Keratinocyte (primary cell): ENCODE measurements at regions not wholly inside any gene's neighbourhood (a gene's known extent, or its start where the extent isn't known, plus 50 kb on each side); places are given as distances from the start of the nearest gene placed in this dataset.

Experiments used
- DNase-seq: peaks from one replicate; pipeline ENCODE4 v3.0.0-alpha.2; 2011; ENCODE audit warnings: low read depth, missing footprints, low spot score
- FAIRE-seq: peaks from 2 replicates; lab custom pipeline; 2011; peaks lifted over from hg19 to GRCh38; lab: Jason Lieb, UNC
- H2AFZ ChIP-seq: 2 replicates; pipeline ENCODE4 v1.6.0; 2012; ENCODE audit warnings: low read length, control low read depth, inconsistent platforms; ENCODE audit not compliant: control insufficient read depth
- H3K27ac ChIP-seq: 2 replicates; pipeline ENCODE4 v1.5.1; 2011; ENCODE audit warnings: low read length; ENCODE audit not compliant: control insufficient read depth, insufficient read depth
- H3K27me3 ChIP-seq: 3 replicates; pipeline ENCODE4 v1.6.0; 2011; ENCODE audit warnings: low read length; ENCODE audit not compliant: control insufficient read depth, insufficient read depth; ENCODE audit errors: extremely low read depth
- H3K36me3 ChIP-seq, 2 experiments: 2 replicates in 1 of 2; 3 replicates in 1 of 2; pipeline ENCODE4 v1.5.1; 2011; ENCODE audit warnings: low read length in 2 of 2, mild to moderate bottlenecking in 1 of 2; ENCODE audit not compliant: control insufficient read depth in 2 of 2, insufficient read depth in 2 of 2; ENCODE audit errors: extremely low read depth in 1 of 2
- H3K4me1 ChIP-seq: 3 replicates; pipeline ENCODE4 v1.5.1; 2011; ENCODE audit warnings: low read length; ENCODE audit not compliant: control insufficient read depth, insufficient read depth; ENCODE audit errors: extremely low read depth
- H3K4me2 ChIP-seq: 3 replicates; pipeline ENCODE4 v1.6.0; 2011; ENCODE audit warnings: low read depth, low read length; ENCODE audit not compliant: control insufficient read depth, insufficient read depth; ENCODE audit errors: extremely low read depth
- H3K4me3 ChIP-seq, 3 experiments: fragments of 200-600 bp in 1 of 3; sonication (generic) in 1 of 3; 2 replicates in 2 of 3; 3 replicates in 1 of 3; pipeline ENCODE4 v1.5.1; 2011 to 2016; ENCODE audit warnings: low read length in 3 of 3, mild to moderate bottlenecking in 3 of 3, control low read depth in 2 of 3, inconsistent platforms in 1 of 3, low read depth in 1 of 3, mixed read lengths in 1 of 3, mixed run types in 1 of 3, moderate library complexity in 1 of 3; ENCODE audit not compliant: control insufficient read depth in 2 of 3, insufficient read depth in 2 of 3; ENCODE audit errors: extremely low read depth in 1 of 3
- H3K79me2 ChIP-seq: 2 replicates; pipeline ENCODE4 v1.6.0; 2012; ENCODE audit warnings: low read length; ENCODE audit not compliant: control insufficient read depth, insufficient read depth
- H3K9ac ChIP-seq: 3 replicates; pipeline ENCODE4 v1.6.0; 2011; ENCODE audit warnings: low read length; ENCODE audit not compliant: control insufficient read depth, insufficient read depth; ENCODE audit errors: extremely low read depth
- H3K9me1 ChIP-seq: 3 replicates; pipeline ENCODE4 v1.6.0; 2011; ENCODE audit warnings: low read length; ENCODE audit not compliant: control insufficient read depth, insufficient read depth; ENCODE audit errors: extremely low read depth
- H3K9me3 ChIP-seq: 2 replicates; pipeline ENCODE4 v1.5.1; 2012; ENCODE audit warnings: low read depth, low read length; ENCODE audit not compliant: control insufficient read depth
- H4K20me1 ChIP-seq: 3 replicates; pipeline ENCODE4 v1.6.0; 2011; ENCODE audit warnings: low read length; ENCODE audit not compliant: control insufficient read depth, insufficient read depth; ENCODE audit errors: extremely low read depth
- CTCF ChIP-seq, 3 experiments: IDR thresholded peaks in 1 of 3; conservative IDR thresholded peaks in 1 of 3; optimal IDR thresholded peaks in 1 of 3; 2 replicates in 2 of 3; 3 replicates in 1 of 3; pipeline versions ENCODE3 to v1.5.1; 2011; ENCODE audit warnings: low read length in 3 of 3, mild to moderate bottlenecking in 3 of 3, moderate library complexity in 2 of 3, control low read depth in 1 of 3, inconsistent platforms in 1 of 3; ENCODE audit not compliant: insufficient read depth in 2 of 3; ENCODE audit errors: extremely low read depth in 1 of 3
- EZH2 ChIP-seq: IDR thresholded peaks from one replicate; pipeline ENCODE4 v1.6.1; 2012; ENCODE audit warnings: inconsistent platforms, mild to moderate bottlenecking, low read length, moderate library complexity
- dilution Hi-C: fragments of 300-500 bp; cut with MboI; formaldehyde crosslinking; loops from one replicate; pipeline ENCODE4 v1.7.0; 2020; ENCODE audit warnings: low sequenced_read_pairs; ENCODE audit not compliant: extremely low pct_ligation_motif_present

- Histone ChIP-seq H3K9me3 (no peaks in the 10 kb centered on the region), H4K20me1 (no peaks in the 10 kb centered on the region), H3K4me2 (peak overlapping the region; percentile 3), H3K9me1 (no peaks in the 10 kb centered on the region), H3K27ac (peak overlapping the region; percentile 47), H2AFZ (no peak overlapping the region), H3K9ac (no peak overlapping the region), H3K4me3 (no peak overlapping the region), H3K4me1 (peaks cover 38% of the 10 kb centered on the region), H3K79me2 (no peaks in the 10 kb centered on the region), H3K36me3 (no peaks in the 10 kb centered on the region), H3K27me3 (no peaks in the 10 kb centered on the region)
- no peak for FAIRE-seq
- TF ChIP-seq CTCF (optimal IDR thresholded peaks at IDR 0.05 in 1 of 3, IDR thresholded peaks at IDR 0.05 in 1 of 3, conservative IDR thresholded peaks at IDR 0.05 in 1 of 3; ENCODE audit: extremely low read depth in 1 of 3, insufficient read depth in 2 of 3, low read length in 3 of 3) (no peak), EZH2 (no peak)
- no peak for DNase-seq
- dilution Hi-C loops, result no loop called here
Measured at GRCh38 chr2:172283476-172283875, 143.9 kb upstream of the ITGA6 start.

GRCh38 chr2:172284209-172284608 lies 143.2 kb upstream of the ITGA6 start:
- no peak for TF ChIP-seq EZH2
- no peak for TF ChIP-seq CTCF (optimal IDR thresholded peaks at IDR 0.05 in 1 of 3, IDR thresholded peaks at IDR 0.05 in 1 of 3, conservative IDR thresholded peaks at IDR 0.05 in 1 of 3; ENCODE audit: extremely low read depth in 1 of 3, insufficient read depth in 2 of 3, low read length in 3 of 3)
- FAIRE-seq, result no peak
- no peak overlapping the region for H2AFZ ChIP-seq

More at GRCh38 chr2:172284209-172284608, 143.2 kb upstream of the ITGA6 start:
- no peaks in the 10 kb centered on the region for H3K9me3 ChIP-seq
- H3K36me3 ChIP-seq, result no peaks in the 10 kb centered on the region
- no peaks in the 10 kb centered on the region for H4K20me1 ChIP-seq
- H3K4me1 ChIP-seq, result peaks cover 41% of the 10 kb centered on the region
- H3K27ac ChIP-seq, result no peak overlapping the region
- H3K79me2 ChIP-seq, result no peaks in the 10 kb centered on the region
- H3K4me2 ChIP-seq, result no peak overlapping the region
- no peaks in the 10 kb centered on the region for H3K9me1 ChIP-seq
- H3K27me3 ChIP-seq, result no peaks in the 10 kb centered on the region
- no peak overlapping the region for H3K9ac ChIP-seq
- H3K4me3 ChIP-seq, result no peak overlapping the region
- DNase-seq, result no peak
- dilution Hi-C loops, result no loop called here
